ENCODE measurements at regions not wholly inside any gene's neighbourhood (a gene's known extent, or its start where the extent isn't known, plus 50 kb on each side); places are given as distances from the start of the nearest gene placed in this dataset.
"Not testable (repeated sequence)": the region's sequence is repeated elsewhere in the genome, so short reads cannot be mapped to it uniquely, and the experiment has no call there.

- Histone ChIP-seq H3K4me1 (no peaks in the 10 kb centered on the region), H3K4me3 (no peak overlapping the region), H3K9me3 (no peaks in the 10 kb centered on the region), H3K27ac (no peak overlapping the region), H3K36me3 (no peaks in the 10 kb centered on the region), H3K27me3 (no peaks in the 10 kb centered on the region)
- 66% methylated on average over 6 of the region's 6 CpGs for WGBS
- TF ChIP-seq POLR2AphosphoS5 (IDR thresholded peaks at IDR 0.05): no peak
- TF ChIP-seq EP300 (IDR thresholded peaks at IDR 0.05): no peak
- no peak for TF ChIP-seq POLR2A (IDR thresholded peaks at IDR 0.05)
- no peak for TF ChIP-seq CTCF (IDR thresholded peaks at IDR 0.05)
- DNase-seq (ENCODE audit: low spot score in 2 of 2): no peak
Observed at GRCh38 chr7:13800694-13801448, 188.6 kb downstream of the ETV1 start.

GRCh38 chr7:13801669-13802068 lies 187.8 kb downstream of the ETV1 start:
- no peak for TF ChIP-seq CTCF (IDR thresholded peaks at IDR 0.05)
- TF ChIP-seq POLR2A (IDR thresholded peaks at IDR 0.05): no peak
- TF ChIP-seq EP300 (IDR thresholded peaks at IDR 0.05): no peak
- TF ChIP-seq POLR2AphosphoS5 (IDR thresholded peaks at IDR 0.05): no peak
- Histone ChIP-seq H3K4me3 (no peak overlapping the region), H3K36me3 (no peaks in the 10 kb centered on the region), H3K27me3 (no peaks in the 10 kb centered on the region), H3K4me1 (no peaks in the 10 kb centered on the region), H3K9me3 (no peaks in the 10 kb centered on the region), H3K27ac (no peak overlapping the region)
- DNase-seq (ENCODE audit: low spot score in 2 of 2): no peak
- WGBS: 90% methylated on average over 1 of the region's 1 CpG

- Histone ChIP-seq H3K27ac (no peak overlapping the region), H3K36me3 (no peaks in the 10 kb centered on the region), H3K9me3 (no peaks in the 10 kb centered on the region), H3K27me3 (no peaks in the 10 kb centered on the region), H3K4me3 (no peak overlapping the region), H3K4me1 (no peaks in the 10 kb centered on the region)
- DNase-seq (ENCODE audit: low spot score in 2 of 2): no peak
- WGBS: 100% methylated on average over 1 of the region's 1 CpG
- TF ChIP-seq EP300 (IDR thresholded peaks at IDR 0.05) (no peak), CTCF (IDR thresholded peaks at IDR 0.05) (no peak), POLR2A (IDR thresholded peaks at IDR 0.05) (no peak), POLR2AphosphoS5 (IDR thresholded peaks at IDR 0.05) (no peak)
Observed at GRCh38 chr7:13802651-13803050, 186.8 kb downstream of the ETV1 start.

GRCh38 chr7:13803134-13803533 lies 186.3 kb downstream of the ETV1 start:
- no peak overlapping the region for H3K4me3 ChIP-seq
- no peak for TF ChIP-seq POLR2A (IDR thresholded peaks at IDR 0.05)
- TF ChIP-seq CTCF (IDR thresholded peaks at IDR 0.05): no peak
- no peak for TF ChIP-seq POLR2AphosphoS5 (IDR thresholded peaks at IDR 0.05)
- no peak overlapping the region for H3K27ac ChIP-seq
- no peaks in the 10 kb centered on the region for H3K9me3 ChIP-seq
- DNase-seq (ENCODE audit: low spot score in 2 of 2): no peak
- 72% methylated on average over 5 of the region's 8 CpGs for WGBS
- H3K36me3 ChIP-seq: no peaks in the 10 kb centered on the region
- no peaks in the 10 kb centered on the region for H3K4me1 ChIP-seq
- no peaks in the 10 kb centered on the region for H3K27me3 ChIP-seq

- not testable (repeated sequence) for H3K27ac ChIP-seq; H3K36me3 ChIP-seq; DNase-seq (ENCODE audit: low spot score in 2 of 2); H3K9me3 ChIP-seq; H3K27me3 ChIP-seq; H3K4me1 ChIP-seq; H3K4me3 ChIP-seq
- WGBS: 91% methylated on average over 32 of the region's 33 CpGs
Observed at GRCh38 chr7:13806089-13806867, 183.2 kb downstream of the ETV1 start.

- H3K36me3 ChIP-seq; H3K4me3 ChIP-seq; DNase-seq (ENCODE audit: low spot score in 2 of 2); H3K27ac ChIP-seq; H3K9me3 ChIP-seq; H3K27me3 ChIP-seq; H3K4me1 ChIP-seq: not testable (repeated sequence)
Observed at GRCh38 chr7:13817230-13817629, 172.2 kb downstream of the ETV1 start.

Data from suprapubic skin (tissue), 4 donors.